ENCODE measurements at regions not wholly inside any gene's neighbourhood (a gene's known extent, or its start where the extent isn't known, plus 50 kb on each side); places are given as distances from the start of the nearest gene placed in this dataset.

DNA sequence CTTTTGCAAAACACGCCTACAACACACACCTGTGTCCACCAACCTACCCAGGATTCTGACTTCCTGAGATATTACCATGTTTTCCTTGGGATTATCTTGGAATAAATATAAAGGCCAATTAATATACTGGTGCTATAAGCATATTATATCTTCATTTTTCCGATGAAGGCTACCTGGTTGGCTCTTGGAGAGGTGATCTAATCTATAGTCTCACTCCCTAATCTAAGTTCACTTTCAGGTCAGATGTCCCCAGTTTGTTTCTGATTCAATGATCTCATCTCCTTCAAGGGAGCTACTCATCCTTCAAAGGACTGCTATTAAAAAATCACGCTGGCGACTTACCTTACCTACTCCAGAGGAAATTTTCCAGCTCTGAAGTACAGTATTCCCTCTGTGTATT, 517.5 kb downstream of the KLF5 start:
- no peak for FAIRE-seq
- Histone ChIP-seq H3K4me3 (ENCODE audit: low read depth in 1 of 3, low read length in 3 of 3) (no peak overlapping the region), H3K4me1 (ENCODE audit: control insufficient read depth in 3 of 3, insufficient read depth in 2 of 3, low read depth in 1 of 3, low read length in 2 of 3) (peaks cover 3 to 14% (median 3%) of the 10 kb centered on the region in 3 donors), H3K27me3 (ENCODE audit: control insufficient read depth in 3 of 3, insufficient read depth in 3 of 3, low read length in 3 of 3) (no peaks in the 10 kb centered on the region), H3K9me3 (ENCODE audit: control insufficient read depth in 2 of 2, insufficient read depth in 1 of 2, low read depth in 1 of 2, low read length in 1 of 2) (no peaks in the 10 kb centered on the region), H3K27ac (ENCODE audit: low read depth in 1 of 3, low read length in 2 of 3) (peak overlapping the region in 2 of 3 donors; percentile 20 to 38), H3K36me3 (ENCODE audit: control insufficient read depth in 3 of 3, insufficient read depth in 2 of 3, low read depth in 1 of 3, low read length in 3 of 3) (no peaks in the 10 kb centered on the region)
- WGBS, 3 donors: 20 to 67% (median 46%) methylated on average over 4 of the region's 4 CpGs
- peak; percentile 32 to 91 for DNase-seq

DNA sequence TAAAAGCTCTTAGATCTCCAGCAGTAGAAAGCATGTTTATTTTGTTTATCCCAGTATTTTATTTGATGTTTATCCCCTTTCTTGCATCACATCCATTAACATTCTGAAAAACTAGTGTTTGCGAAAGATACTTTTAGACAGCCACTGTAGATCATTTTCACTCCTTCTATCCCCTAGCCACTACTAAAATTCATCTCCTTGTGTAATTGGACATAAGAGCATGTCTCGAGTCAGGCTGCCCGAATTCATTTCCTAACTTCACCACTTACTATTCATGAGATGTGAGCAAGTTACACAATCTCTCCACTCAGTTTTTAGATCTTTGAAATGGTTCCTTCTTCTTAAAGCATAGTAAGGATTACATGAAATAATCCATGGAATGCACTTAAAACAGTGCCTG, 514.0 kb downstream of the KLF5 start:
- Histone ChIP-seq H3K9me3 (ENCODE audit: control insufficient read depth in 2 of 2, insufficient read depth in 1 of 2, low read depth in 1 of 2, low read length in 1 of 2) (no peaks in the 10 kb centered on the region), H3K4me1 (ENCODE audit: control insufficient read depth in 3 of 3, insufficient read depth in 2 of 3, low read depth in 1 of 3, low read length in 2 of 3) (no peaks in the 10 kb centered on the region), H3K27me3 (ENCODE audit: control insufficient read depth in 3 of 3, insufficient read depth in 3 of 3, low read length in 3 of 3) (no peaks in the 10 kb centered on the region), H3K36me3 (ENCODE audit: control insufficient read depth in 3 of 3, insufficient read depth in 2 of 3, low read depth in 1 of 3, low read length in 3 of 3) (no peaks in the 10 kb centered on the region), H3K27ac (ENCODE audit: low read depth in 1 of 3, low read length in 2 of 3) (no peak overlapping the region), H3K4me3 (ENCODE audit: low read depth in 1 of 3, low read length in 3 of 3) (no peak overlapping the region)
- no peak for DNase-seq
- no peak for FAIRE-seq
- WGBS, 3 donors: 59 to 67% (median 61%) methylated on average over 3 of the region's 3 CpGs

- WGBS, 3 donors: 69 to 88% (median 76%) methylated on average over 1 of the region's 1 CpG
- no peak for FAIRE-seq
These were observed 512.6 kb downstream of the KLF5 start for GRCh38 chr13:73571376-73571775.

GRCh38 chr13:73556902-73557301, 498.1 kb downstream of the KLF5 start:
- whole genome bisulfite sequencing, 3 donors: 67 to 78% (median 75%) methylated on average over 4 of the region's 4 CpGs
- FAIRE-seq (no peak), DNase-seq (no peak)
- Histone ChIP-seq H3K9me3 (ENCODE audit: control insufficient read depth in 2 of 2, insufficient read depth in 1 of 2, low read depth in 1 of 2, low read length in 1 of 2) (peaks cover 0 to 3% of the 10 kb centered on the region in 2 donors), H3K27me3 (ENCODE audit: control insufficient read depth in 3 of 3, insufficient read depth in 3 of 3, low read length in 3 of 3) (no peaks in the 10 kb centered on the region), H3K4me3 (ENCODE audit: low read depth in 1 of 3, low read length in 3 of 3) (no peak overlapping the region), H3K27ac (ENCODE audit: low read depth in 1 of 3, low read length in 2 of 3) (no peak overlapping the region), H3K36me3 (ENCODE audit: control insufficient read depth in 3 of 3, insufficient read depth in 2 of 3, low read depth in 1 of 3, low read length in 3 of 3) (no peaks in the 10 kb centered on the region), H3K4me1 (ENCODE audit: control insufficient read depth in 3 of 3, insufficient read depth in 2 of 3, low read depth in 1 of 3, low read length in 2 of 3) (no peaks in the 10 kb centered on the region)

More at GRCh38 chr13:73571376-73571775, 512.6 kb downstream of the KLF5 start:
- Histone ChIP-seq H3K36me3 (ENCODE audit: control insufficient read depth in 3 of 3, insufficient read depth in 2 of 3, low read depth in 1 of 3, low read length in 3 of 3) (no peaks in the 10 kb centered on the region), H3K27me3 (ENCODE audit: control insufficient read depth in 3 of 3, insufficient read depth in 3 of 3, low read length in 3 of 3) (no peaks in the 10 kb centered on the region), H3K27ac (ENCODE audit: low read depth in 1 of 3, low read length in 2 of 3) (no peak overlapping the region), H3K4me3 (ENCODE audit: low read depth in 1 of 3, low read length in 3 of 3) (no peak overlapping the region), H3K4me1 (ENCODE audit: control insufficient read depth in 3 of 3, insufficient read depth in 2 of 3, low read depth in 1 of 3, low read length in 2 of 3) (no peaks in the 10 kb centered on the region), H3K9me3 (ENCODE audit: control insufficient read depth in 2 of 2, insufficient read depth in 1 of 2, low read depth in 1 of 2, low read length in 1 of 2) (no peaks in the 10 kb centered on the region)
- no peak for DNase-seq

DNA sequence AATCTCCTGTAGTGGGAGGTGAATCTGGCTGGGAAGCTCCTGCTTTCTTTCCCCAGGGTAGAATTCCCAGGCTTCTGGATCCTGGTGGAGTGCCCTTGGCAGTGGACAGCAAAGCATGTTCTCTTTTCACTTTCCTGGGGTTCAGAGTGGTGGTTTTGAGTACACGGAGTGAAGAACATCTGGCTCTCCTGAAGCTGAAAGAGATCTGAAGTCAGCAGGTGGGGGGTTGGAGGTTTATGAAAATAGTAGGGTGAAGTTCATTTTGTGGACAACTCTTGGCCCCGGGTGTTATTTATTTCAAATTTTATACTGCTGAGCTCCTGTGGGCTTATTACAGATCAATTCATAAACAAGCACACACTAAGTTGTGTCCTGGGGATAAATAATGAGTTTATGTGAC, 497.3 kb downstream of the KLF5 start:
- WGBS, 3 donors: 12 to 42% (median 33%) methylated on average over 2 of the region's 2 CpGs
- H3K4me3 ChIP-seq (ENCODE audit: low read depth in 1 of 3, low read length in 3 of 3): no peak overlapping the region
- DNase-seq (no peak), FAIRE-seq (no peak)
- no peaks in the 10 kb centered on the region for H3K4me1 ChIP-seq (ENCODE audit: control insufficient read depth in 3 of 3, insufficient read depth in 2 of 3, low read depth in 1 of 3, low read length in 2 of 3)
- H3K27me3 ChIP-seq (ENCODE audit: control insufficient read depth in 3 of 3, insufficient read depth in 3 of 3, low read length in 3 of 3): no peaks in the 10 kb centered on the region
- H3K36me3 ChIP-seq (ENCODE audit: control insufficient read depth in 3 of 3, insufficient read depth in 2 of 3, low read depth in 1 of 3, low read length in 3 of 3): no peaks in the 10 kb centered on the region
- H3K27ac ChIP-seq (ENCODE audit: low read depth in 1 of 3, low read length in 2 of 3): no peak overlapping the region
- H3K9me3 ChIP-seq (ENCODE audit: control insufficient read depth in 2 of 2, insufficient read depth in 1 of 2, low read depth in 1 of 2, low read length in 1 of 2): peaks cover 0 to 3% of the 10 kb centered on the region in 2 donors

GRCh38 chr13:73551736-73552135, 492.9 kb downstream of the KLF5 start:
- no peak for DNase-seq
- H3K9me3 ChIP-seq (ENCODE audit: control insufficient read depth in 2 of 2, insufficient read depth in 1 of 2, low read depth in 1 of 2, low read length in 1 of 2): peaks cover 0 to 3% of the 10 kb centered on the region in 2 donors
- FAIRE-seq: no peak
- H3K36me3 ChIP-seq (ENCODE audit: control insufficient read depth in 3 of 3, insufficient read depth in 2 of 3, low read depth in 1 of 3, low read length in 3 of 3): no peaks in the 10 kb centered on the region
- no peak overlapping the region for H3K4me3 ChIP-seq (ENCODE audit: low read depth in 1 of 3, low read length in 3 of 3)
- H3K4me1 ChIP-seq (ENCODE audit: control insufficient read depth in 3 of 3, insufficient read depth in 2 of 3, low read depth in 1 of 3, low read length in 2 of 3): no peaks in the 10 kb centered on the region
- 72 to 80% (median 75%) methylated on average over 2 of the region's 2 CpGs for WGBS, 3 donors
- H3K27me3 ChIP-seq (ENCODE audit: control insufficient read depth in 3 of 3, insufficient read depth in 3 of 3, low read length in 3 of 3): no peaks in the 10 kb centered on the region
- no peak overlapping the region for H3K27ac ChIP-seq (ENCODE audit: low read depth in 1 of 3, low read length in 2 of 3)

GRCh38 chr13:73549717-73550116, 490.9 kb downstream of the KLF5 start:
- H3K4me1 ChIP-seq (ENCODE audit: control insufficient read depth in 3 of 3, insufficient read depth in 2 of 3, low read depth in 1 of 3, low read length in 2 of 3): no peaks in the 10 kb centered on the region
- H3K36me3 ChIP-seq (ENCODE audit: control insufficient read depth in 3 of 3, insufficient read depth in 2 of 3, low read depth in 1 of 3, low read length in 3 of 3): no peaks in the 10 kb centered on the region
- no peaks in the 10 kb centered on the region for H3K27me3 ChIP-seq (ENCODE audit: control insufficient read depth in 3 of 3, insufficient read depth in 3 of 3, low read length in 3 of 3)
- no peak overlapping the region for H3K4me3 ChIP-seq (ENCODE audit: low read depth in 1 of 3, low read length in 3 of 3)
- 68 to 77% (median 76%) methylated on average over 3 of the region's 3 CpGs for WGBS, 3 donors
- H3K9me3 ChIP-seq (ENCODE audit: control insufficient read depth in 2 of 2, insufficient read depth in 1 of 2, low read depth in 1 of 2, low read length in 1 of 2): peaks cover 0 to 3% of the 10 kb centered on the region in 2 donors
- no peak overlapping the region for H3K27ac ChIP-seq (ENCODE audit: low read depth in 1 of 3, low read length in 2 of 3)
- FAIRE-seq: no peak
- DNase-seq: no peak

DNA sequence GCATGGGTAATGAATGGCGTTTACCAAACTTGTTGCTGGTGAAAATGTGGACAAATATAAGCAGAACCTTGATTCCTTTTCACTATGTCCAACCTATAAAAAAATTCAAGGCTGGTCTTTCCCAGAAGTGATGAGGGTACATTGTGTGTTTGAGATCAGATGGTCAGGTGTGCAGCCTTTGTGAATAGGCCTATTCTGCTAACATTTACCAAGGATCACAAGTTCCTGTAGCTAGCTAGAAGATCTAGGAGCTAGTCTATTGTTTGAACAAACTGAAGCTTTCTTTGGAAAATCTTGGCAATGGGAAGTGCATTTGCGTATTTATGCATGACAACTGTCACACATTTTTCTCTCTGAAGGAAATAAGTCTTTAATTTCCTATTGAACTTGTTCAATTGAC, 489.6 kb downstream of the KLF5 start:
- no peak overlapping the region for H3K4me3 ChIP-seq (ENCODE audit: low read depth in 1 of 3, low read length in 3 of 3)
- 83 to 94% (median 85%) methylated on average over 2 of the region's 2 CpGs for WGBS, 3 donors
- no peak overlapping the region for H3K27ac ChIP-seq (ENCODE audit: low read depth in 1 of 3, low read length in 2 of 3)
- no peak for DNase-seq
- no peaks in the 10 kb centered on the region for H3K36me3 ChIP-seq (ENCODE audit: control insufficient read depth in 3 of 3, insufficient read depth in 2 of 3, low read depth in 1 of 3, low read length in 3 of 3)
- no peaks in the 10 kb centered on the region for H3K27me3 ChIP-seq (ENCODE audit: control insufficient read depth in 3 of 3, insufficient read depth in 3 of 3, low read length in 3 of 3)
- H3K4me1 ChIP-seq (ENCODE audit: control insufficient read depth in 3 of 3, insufficient read depth in 2 of 3, low read depth in 1 of 3, low read length in 2 of 3): no peaks in the 10 kb centered on the region
- no peak for FAIRE-seq
- no peaks in the 10 kb centered on the region for H3K9me3 ChIP-seq (ENCODE audit: control insufficient read depth in 2 of 2, insufficient read depth in 1 of 2, low read depth in 1 of 2, low read length in 1 of 2)

DNA sequence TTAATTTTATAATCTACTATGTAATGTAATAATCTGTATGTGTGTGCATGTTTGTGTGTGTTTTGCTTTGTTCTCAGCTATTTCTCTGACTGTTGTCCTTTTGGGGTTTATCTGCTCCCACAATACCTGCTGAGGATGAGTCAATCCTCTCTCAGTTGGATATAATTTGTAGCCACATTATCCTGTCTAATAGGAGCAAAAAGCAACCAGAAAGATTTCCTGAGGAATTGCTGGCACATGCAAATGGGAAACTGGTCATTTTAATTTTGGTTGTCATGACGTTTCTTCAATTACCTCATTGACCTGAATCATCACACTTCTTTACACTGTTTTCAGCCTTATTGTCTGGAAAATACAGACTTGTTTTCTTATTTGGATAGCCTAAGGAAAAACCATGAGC, 488.4 kb downstream of the KLF5 start:
- H3K4me1 ChIP-seq (ENCODE audit: control insufficient read depth in 3 of 3, insufficient read depth in 2 of 3, low read depth in 1 of 3, low read length in 2 of 3): no peaks in the 10 kb centered on the region
- DNase-seq (no peak), FAIRE-seq (no peak)
- H3K4me3 ChIP-seq (ENCODE audit: low read depth in 1 of 3, low read length in 3 of 3): no peak overlapping the region
- no peaks in the 10 kb centered on the region for H3K27me3 ChIP-seq (ENCODE audit: control insufficient read depth in 3 of 3, insufficient read depth in 3 of 3, low read length in 3 of 3)
- H3K27ac ChIP-seq (ENCODE audit: low read depth in 1 of 3, low read length in 2 of 3): no peak overlapping the region
- 69 to 90% (median 79%) methylated on average over 1 of the region's 1 CpG for WGBS, 3 donors
- H3K9me3 ChIP-seq (ENCODE audit: control insufficient read depth in 2 of 2, insufficient read depth in 1 of 2, low read depth in 1 of 2, low read length in 1 of 2): no peaks in the 10 kb centered on the region
- no peaks in the 10 kb centered on the region for H3K36me3 ChIP-seq (ENCODE audit: control insufficient read depth in 3 of 3, insufficient read depth in 2 of 3, low read depth in 1 of 3, low read length in 3 of 3)

Measured in small intestine (tissue), 7 donors.